Muscle layer of duodenum (tissue), 2 donors: ENCODE measurements at regions not wholly inside any gene's neighbourhood (a gene's known extent, or its start where the extent isn't known, plus 50 kb on each side); places are given as distances from the start of the nearest gene placed in this dataset.

Source experiments
- H3K27ac ChIP-seq: one replicate; pipeline ENCODE4 v1.7.0; 2013; ENCODE audit warnings: mild to moderate bottlenecking, low read length
- H3K27me3 ChIP-seq: one replicate; pipeline ENCODE4 v1.7.0; 2013; ENCODE audit warnings: low read depth, mild to moderate bottlenecking, control low read depth, low read length
- H3K36me3 ChIP-seq, 2 donors: one replicate each; pipeline ENCODE4 v1.7.0; 2013; ENCODE audit warnings: low read length in 2 of 2, control low read depth in 1 of 2, mild to moderate bottlenecking in 1 of 2; ENCODE audit not compliant: insufficient read depth in 2 of 2, control insufficient read depth in 1 of 2
- H3K4me1 ChIP-seq, 2 donors: one replicate each; pipeline ENCODE4 v1.7.0; 2013; ENCODE audit warnings: low read length in 2 of 2, mild to moderate bottlenecking in 2 of 2, control low read depth in 1 of 2, moderate library complexity in 1 of 2; ENCODE audit not compliant: insufficient read depth in 2 of 2, control insufficient read depth in 1 of 2
- H3K4me3 ChIP-seq, 2 donors: one replicate each; pipeline ENCODE4 v1.7.0; 2013; ENCODE audit warnings: low read length in 2 of 2, low read depth in 1 of 2, mild to moderate bottlenecking in 1 of 2
- H3K9me3 ChIP-seq, 2 donors: one replicate each; pipeline ENCODE4 v1.7.0; 2013; ENCODE audit warnings: low read length in 2 of 2, control low read depth in 1 of 2, mild to moderate bottlenecking in 1 of 2; ENCODE audit not compliant: control insufficient read depth in 1 of 2
- donor health status: healthy.

DNA sequence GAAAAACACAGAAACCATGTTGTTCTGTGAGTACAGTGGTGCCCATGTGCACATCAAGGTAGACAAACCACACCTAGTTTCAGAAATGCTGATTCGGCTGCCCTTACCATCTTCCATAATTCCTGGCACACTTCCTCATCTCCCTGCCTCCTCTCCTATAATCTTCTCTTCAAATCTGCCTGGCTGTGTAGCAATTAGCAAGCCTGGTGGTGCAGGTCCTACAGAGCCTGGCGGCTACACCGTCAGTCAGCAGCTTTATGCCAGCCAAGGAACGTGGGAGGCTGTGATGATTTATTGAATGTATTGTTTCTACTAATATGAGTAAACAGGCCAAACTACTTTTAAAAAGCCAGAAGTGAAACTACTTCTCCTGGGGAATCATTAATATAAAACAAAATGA, 106.8 kb downstream of the SEMA6D start:
- Histone ChIP-seq H3K4me3 (no peak overlapping the region), H3K27me3 (no peaks in the 10 kb centered on the region), H3K27ac (no peak overlapping the region), H3K9me3 (no peaks in the 10 kb centered on the region), H3K4me1 (peaks cover 0 to 6% of the 10 kb centered on the region in 2 donors), H3K36me3 (no peaks in the 10 kb centered on the region)

DNA sequence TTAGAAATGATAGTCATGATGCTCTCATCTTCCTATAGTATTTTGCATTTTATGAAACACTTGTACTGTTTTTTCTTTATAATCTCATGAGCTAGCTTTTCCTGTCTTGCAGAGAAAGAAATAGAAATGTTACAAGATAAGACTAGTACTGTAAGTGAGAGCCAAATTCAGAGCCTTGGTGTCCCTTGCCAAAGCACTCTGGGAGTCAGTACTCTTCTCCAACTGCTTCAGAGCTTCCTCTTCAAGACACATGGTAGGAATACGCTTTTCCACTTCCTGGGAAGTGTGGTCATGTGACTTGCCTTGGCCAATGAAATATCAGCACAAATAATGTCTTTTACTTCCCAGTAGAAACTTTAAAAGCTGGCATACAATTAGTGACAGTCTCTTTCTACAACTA, 112.4 kb downstream of the SEMA6D start:
- H3K9me3 ChIP-seq: no peaks in the 10 kb centered on the region
- H3K4me1 ChIP-seq: no peaks in the 10 kb centered on the region
- no peak overlapping the region for H3K27ac ChIP-seq
- no peaks in the 10 kb centered on the region for H3K36me3 ChIP-seq
- no peaks in the 10 kb centered on the region for H3K27me3 ChIP-seq
- no peak overlapping the region for H3K4me3 ChIP-seq

DNA sequence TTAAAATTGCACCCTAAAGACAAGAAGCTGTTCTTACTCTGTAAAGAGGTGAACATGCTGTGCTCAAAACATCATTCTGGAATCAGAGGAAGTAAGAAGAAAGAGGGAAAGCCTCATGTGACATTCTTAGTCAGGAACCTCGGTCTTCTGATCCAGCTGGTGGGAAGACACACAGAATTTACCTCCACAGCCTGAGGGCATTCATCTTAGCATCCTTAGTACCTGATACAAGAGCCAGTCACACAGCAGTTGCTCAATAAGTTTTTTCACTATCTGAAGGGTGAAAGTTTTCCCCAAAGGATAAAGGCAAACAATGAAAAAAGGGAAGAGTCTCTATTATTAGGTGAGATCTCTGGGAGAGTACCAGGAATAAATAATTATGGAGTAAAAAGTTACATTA, 116.8 kb downstream of the SEMA6D start:
- H3K27ac ChIP-seq: no peak overlapping the region
- H3K27me3 ChIP-seq: no peaks in the 10 kb centered on the region
- no peak overlapping the region for H3K4me3 ChIP-seq
- H3K9me3 ChIP-seq: no peaks in the 10 kb centered on the region
- no peaks in the 10 kb centered on the region for H3K36me3 ChIP-seq
- no peaks in the 10 kb centered on the region for H3K4me1 ChIP-seq

DNA sequence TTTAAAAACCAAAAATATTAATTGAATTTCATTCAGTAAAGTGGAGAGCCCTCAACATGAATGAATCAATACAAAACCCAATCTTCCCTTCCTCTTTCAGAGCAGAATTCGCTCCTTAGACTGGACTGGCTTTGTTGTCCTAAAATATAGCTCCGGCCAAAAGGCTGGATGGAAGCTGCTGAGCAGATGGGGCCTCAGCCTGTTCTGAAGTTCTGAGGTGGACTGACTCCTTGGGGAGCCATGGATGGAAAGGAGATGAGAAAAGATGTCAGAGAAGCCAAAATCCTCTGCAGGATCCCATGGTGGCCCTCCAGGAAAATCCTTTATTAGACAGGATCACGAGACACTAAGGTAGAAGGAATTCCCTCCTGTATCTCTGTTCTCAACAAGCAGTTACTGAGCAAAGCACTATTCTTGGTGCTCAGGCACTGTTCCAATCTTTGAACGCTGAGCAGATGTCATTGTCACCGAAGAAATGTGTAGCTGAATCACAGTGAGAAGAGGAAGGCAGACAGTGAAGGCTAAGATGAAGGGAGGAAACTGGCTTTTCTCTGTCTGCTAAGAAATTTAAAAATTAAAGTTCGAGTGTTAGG, 122.0 kb downstream of the SEMA6D start:
- H3K9me3 ChIP-seq: no peaks in the 10 kb centered on the region
- H3K36me3 ChIP-seq: no peaks in the 10 kb centered on the region
- H3K27ac ChIP-seq: no peak overlapping the region
- H3K27me3 ChIP-seq: no peaks in the 10 kb centered on the region
- H3K4me3 ChIP-seq: no peak overlapping the region
- no peaks in the 10 kb centered on the region for H3K4me1 ChIP-seq

DNA sequence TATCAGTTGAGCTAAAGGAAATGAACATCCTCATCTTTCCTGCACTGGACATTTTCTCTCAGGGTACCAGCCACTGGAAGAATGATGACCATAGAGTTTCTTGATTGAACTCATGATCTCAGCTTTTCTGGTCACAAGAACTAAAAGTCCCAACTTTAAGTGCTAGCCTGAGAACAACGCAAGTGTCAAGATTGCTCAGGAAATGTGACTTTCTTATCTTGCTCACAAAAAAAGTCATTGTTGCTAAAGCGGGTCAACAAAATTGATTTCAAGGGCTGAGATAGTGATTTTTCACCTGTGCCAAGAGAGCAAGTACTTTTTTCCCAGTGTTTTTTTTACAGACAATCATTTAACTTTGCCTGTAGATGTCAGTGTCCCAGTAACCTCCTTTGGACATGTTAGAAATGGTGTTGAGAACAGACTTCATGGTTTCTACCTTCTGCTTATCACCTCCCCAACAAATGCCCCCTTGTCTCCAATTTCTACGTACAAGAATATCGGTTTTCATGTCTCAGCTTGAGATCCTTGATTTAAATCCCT, 125.9 kb downstream of the SEMA6D start:
- no peak overlapping the region for H3K4me3 ChIP-seq
- H3K9me3 ChIP-seq: no peaks in the 10 kb centered on the region
- no peak overlapping the region for H3K27ac ChIP-seq
- H3K4me1 ChIP-seq: no peaks in the 10 kb centered on the region
- no peaks in the 10 kb centered on the region for H3K27me3 ChIP-seq
- no peaks in the 10 kb centered on the region for H3K36me3 ChIP-seq

DNA sequence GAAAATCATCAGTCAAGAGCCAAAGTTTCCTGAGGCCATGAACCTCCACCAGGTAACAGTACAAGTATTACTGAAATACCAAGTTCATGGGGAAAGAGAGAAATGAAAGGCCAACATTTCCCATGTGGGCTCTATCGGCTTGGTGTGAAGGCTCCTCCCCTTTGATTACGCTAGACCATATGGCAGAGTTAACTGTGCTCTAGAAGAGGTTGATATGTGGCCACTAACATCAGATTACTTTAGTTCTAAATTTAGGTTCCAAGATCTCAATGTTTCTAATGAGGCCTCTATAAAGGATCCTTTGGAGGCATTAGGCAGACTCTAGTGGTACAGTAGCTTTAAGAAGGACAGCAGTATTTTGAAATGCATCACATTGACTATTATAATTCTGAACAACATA, 127.1 kb downstream of the SEMA6D start:
- no peaks in the 10 kb centered on the region for H3K4me1 ChIP-seq
- no peak overlapping the region for H3K4me3 ChIP-seq
- no peaks in the 10 kb centered on the region for H3K36me3 ChIP-seq
- H3K27me3 ChIP-seq: no peaks in the 10 kb centered on the region
- H3K27ac ChIP-seq: no peak overlapping the region
- no peaks in the 10 kb centered on the region for H3K9me3 ChIP-seq

DNA sequence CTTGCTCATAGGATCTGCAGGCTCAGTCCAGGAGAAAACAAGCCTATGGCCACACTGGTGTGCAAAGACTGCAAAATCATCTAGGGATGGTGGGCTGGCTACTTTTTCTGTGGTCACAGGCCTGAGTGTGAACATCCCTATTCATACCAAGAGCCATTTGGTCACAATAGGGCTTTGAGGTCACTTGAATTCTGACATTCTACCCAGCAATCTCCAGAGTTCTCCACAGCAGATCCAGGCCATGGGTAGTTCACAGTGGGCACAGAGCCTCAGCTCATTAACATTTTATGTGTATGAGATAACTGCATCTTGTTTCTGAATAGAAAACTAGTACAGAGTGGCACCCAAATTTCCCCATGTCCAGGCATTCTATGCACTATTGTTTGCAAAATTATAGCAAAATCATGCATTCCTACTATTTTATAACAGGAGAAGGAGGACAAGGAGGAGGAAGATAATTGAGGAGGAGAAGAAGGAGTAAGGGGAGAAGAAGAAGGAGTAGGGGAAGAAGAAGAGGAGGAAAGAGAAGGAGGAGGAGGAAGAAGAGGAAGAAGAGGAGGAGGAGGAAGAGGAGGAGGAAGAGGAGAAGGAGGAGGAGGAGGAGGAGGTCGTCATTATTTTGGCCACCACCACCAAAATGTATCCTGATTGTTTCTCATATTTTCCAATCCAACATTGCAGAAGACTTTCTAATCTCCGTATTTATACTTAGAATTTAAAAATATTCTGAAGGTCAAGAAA, 129.0 kb downstream of the SEMA6D start:
- H3K27ac ChIP-seq: no peak overlapping the region

DNA sequence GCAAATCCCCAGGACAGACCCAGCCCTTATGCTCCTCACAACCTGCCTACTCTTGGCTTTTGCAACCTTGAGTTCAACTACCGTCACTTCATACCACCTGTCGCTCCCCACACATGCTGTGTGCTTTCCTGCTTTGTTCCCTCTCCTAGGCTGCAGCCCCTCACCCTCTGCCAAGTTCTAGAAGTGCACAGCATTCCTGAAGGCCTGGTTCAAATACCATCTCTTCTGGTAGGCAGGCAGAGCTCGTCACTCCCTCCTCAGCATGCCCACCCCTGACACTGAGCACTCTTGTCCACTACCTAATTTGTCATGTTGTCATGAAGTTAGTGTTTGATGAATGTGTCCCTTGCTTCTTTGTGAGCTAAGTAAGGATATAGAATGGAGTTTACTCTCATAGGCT, 129.6 kb downstream of the SEMA6D start:
- H3K4me1 ChIP-seq: no peaks in the 10 kb centered on the region
- H3K9me3 ChIP-seq: no peaks in the 10 kb centered on the region
- no peaks in the 10 kb centered on the region for H3K36me3 ChIP-seq
- no peaks in the 10 kb centered on the region for H3K27me3 ChIP-seq
- H3K4me3 ChIP-seq: no peak overlapping the region
- no peak overlapping the region for H3K27ac ChIP-seq

More for the DNA sequence above, 129.0 kb downstream of the SEMA6D start:
- H3K36me3 ChIP-seq: no peaks in the 10 kb centered on the region
- no peak overlapping the region for H3K4me3 ChIP-seq
- H3K4me1 ChIP-seq: no peaks in the 10 kb centered on the region
- no peaks in the 10 kb centered on the region for H3K9me3 ChIP-seq
- no peaks in the 10 kb centered on the region for H3K27me3 ChIP-seq

DNA sequence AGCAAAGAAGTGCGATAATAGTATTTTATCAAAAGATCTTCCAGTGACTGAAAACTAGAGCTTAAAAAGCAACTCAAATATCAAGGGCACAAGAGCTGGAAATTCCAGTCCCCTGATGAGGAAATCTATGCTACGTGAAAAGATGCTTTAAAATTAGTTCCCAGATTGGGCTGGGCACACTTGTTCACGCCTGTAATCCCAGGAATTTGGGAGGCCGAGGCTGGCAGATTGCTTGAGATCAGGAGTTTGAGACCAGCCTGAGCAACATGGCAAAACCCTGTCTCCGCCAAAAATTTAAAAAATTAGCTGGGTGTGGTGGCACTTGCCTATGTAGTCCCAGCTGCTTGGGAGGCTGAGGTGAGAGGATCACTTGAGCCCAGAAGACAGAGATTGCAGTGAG, 138.8 kb downstream of the SEMA6D start:
- H3K27me3 ChIP-seq: no peaks in the 10 kb centered on the region
- no peak overlapping the region for H3K27ac ChIP-seq
- no peak overlapping the region for H3K4me3 ChIP-seq
- no peaks in the 10 kb centered on the region for H3K36me3 ChIP-seq
- H3K4me1 ChIP-seq: no peaks in the 10 kb centered on the region
- H3K9me3 ChIP-seq: no peaks in the 10 kb centered on the region

DNA sequence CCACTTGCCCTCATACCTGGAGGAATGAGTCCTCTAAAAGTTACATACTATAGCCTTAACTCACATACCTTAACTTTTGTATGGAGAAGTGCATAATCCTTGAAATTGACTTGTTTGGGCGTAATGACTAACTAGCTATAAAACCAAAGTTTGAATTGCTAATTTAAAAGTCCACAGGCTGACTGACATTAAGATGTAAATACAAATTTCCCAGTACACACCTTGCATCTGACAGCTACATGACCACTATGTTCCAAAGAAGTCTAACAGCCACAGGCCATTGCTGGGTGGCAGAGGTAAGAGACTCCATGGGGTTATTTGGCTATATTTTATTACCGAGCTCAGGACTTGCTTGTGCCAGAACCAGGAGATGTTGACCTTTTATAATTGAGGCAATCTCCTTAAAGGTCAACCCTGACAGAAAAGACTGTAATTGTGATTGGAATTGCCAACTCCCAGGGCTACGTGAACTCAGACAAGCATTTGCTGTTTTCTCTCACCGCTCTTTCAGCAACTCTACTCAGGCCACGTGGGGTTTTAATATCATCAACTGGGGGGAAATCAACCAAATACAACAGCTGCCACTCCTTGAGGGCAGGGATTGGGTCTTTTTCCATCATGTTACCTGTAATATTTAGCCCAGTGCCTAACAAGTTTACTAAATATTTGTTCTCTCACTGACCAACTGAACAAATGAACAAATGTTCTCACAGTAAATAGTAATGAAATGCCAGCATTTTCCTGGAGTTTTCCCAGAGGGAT, 139.9 kb downstream of the SEMA6D start:
- no peaks in the 10 kb centered on the region for H3K4me1 ChIP-seq
- no peak overlapping the region for H3K4me3 ChIP-seq
- no peaks in the 10 kb centered on the region for H3K9me3 ChIP-seq
- no peaks in the 10 kb centered on the region for H3K27me3 ChIP-seq
- no peaks in the 10 kb centered on the region for H3K36me3 ChIP-seq
- no peak overlapping the region for H3K27ac ChIP-seq

DNA sequence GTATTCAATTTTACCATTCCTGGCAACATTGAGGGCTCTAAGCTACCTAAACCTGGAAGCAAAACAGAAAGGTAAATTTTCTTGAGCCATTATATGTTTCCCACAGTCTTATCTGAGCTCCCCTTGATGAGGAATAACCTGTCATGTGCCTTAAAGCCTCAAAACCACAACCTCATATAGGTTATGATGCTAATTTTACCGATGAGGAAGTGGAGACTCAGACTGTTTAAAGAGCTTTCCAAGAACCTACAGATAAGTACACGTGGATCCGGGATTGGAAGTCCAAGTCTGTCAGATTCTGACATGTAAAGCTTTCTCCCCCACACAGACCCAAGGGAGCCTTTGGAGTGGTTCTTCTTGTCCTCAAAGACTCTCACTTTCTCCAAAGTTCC, 140.5 kb downstream of the SEMA6D start:
- H3K36me3 ChIP-seq: no peaks in the 10 kb centered on the region
- no peaks in the 10 kb centered on the region for H3K27me3 ChIP-seq
- H3K9me3 ChIP-seq: no peaks in the 10 kb centered on the region
- no peaks in the 10 kb centered on the region for H3K4me1 ChIP-seq
- no peak overlapping the region for H3K4me3 ChIP-seq
- no peak overlapping the region for H3K27ac ChIP-seq
